ENCODE measurements at regions not wholly inside any gene's neighbourhood (a gene's known extent, or its start where the extent isn't known, plus 50 kb on each side); places are given as distances from the start of the nearest gene placed in this dataset.

- no peak for FAIRE-seq
- no peak for DNase-seq (ENCODE audit: insufficient read length, low spot score)
Observed at GRCh38 chr4:63670735-63671134, 738.5 kb downstream of the TECRL start.

GRCh38 chr4:63663870-63664269, 745.4 kb downstream of the TECRL start:
- DNase-seq (ENCODE audit: insufficient read length, low spot score): no peak
- no peak for FAIRE-seq

- no peak for FAIRE-seq
Observed at GRCh38 chr4:63644396-63644795, 764.9 kb downstream of the TECRL start.

GRCh38 chr4:63637270-63637669, 772.0 kb downstream of the TECRL start:
- FAIRE-seq (no peak), DNase-seq (ENCODE audit: insufficient read length, low spot score) (no peak)

More at GRCh38 chr4:63644396-63644795, 764.9 kb downstream of the TECRL start:
- no peak for DNase-seq (ENCODE audit: insufficient read length, low spot score)

- FAIRE-seq: no peak
- DNase-seq (ENCODE audit: insufficient read length, low spot score): no peak
Observed at GRCh38 chr4:63632858-63633257, 776.4 kb downstream of the TECRL start.

- FAIRE-seq (no peak), DNase-seq (ENCODE audit: insufficient read length, low spot score) (no peak)
Observed at GRCh38 chr4:63620271-63620670, 789.0 kb downstream of the TECRL start.

GRCh38 chr4:63619771-63620170, 789.5 kb downstream of the TECRL start:
- DNase-seq (ENCODE audit: insufficient read length, low spot score): no peak
- FAIRE-seq: no peak

- FAIRE-seq (no peak), DNase-seq (ENCODE audit: insufficient read length, low spot score) (no peak)
Observed at GRCh38 chr4:63618883-63619718, 790.1 kb downstream of the TECRL start.

GRCh38 chr4:63607169-63607872, 801.9 kb downstream of the TECRL start:
- FAIRE-seq: no peak

GRCh38 chr4:63589796-63590195, 819.5 kb downstream of the TECRL start:
- no peak for FAIRE-seq
- no peak for DNase-seq (ENCODE audit: insufficient read length, low spot score)

More at GRCh38 chr4:63607169-63607872, 801.9 kb downstream of the TECRL start:
- DNase-seq (ENCODE audit: insufficient read length, low spot score): no peak

- DNase-seq (ENCODE audit: insufficient read length, low spot score) (no peak), FAIRE-seq (no peak)
Observed at GRCh38 chr4:63583561-63583960, 825.7 kb downstream of the TECRL start.

GRCh38 chr4:63583007-63583406, 826.2 kb downstream of the TECRL start:
- DNase-seq (ENCODE audit: insufficient read length, low spot score) (no peak), FAIRE-seq (no peak)

GRCh38 chr4:63580796-63581475, 828.3 kb downstream of the TECRL start:
- DNase-seq (ENCODE audit: insufficient read length, low spot score): no peak

GRCh38 chr4:63578383-63578782, 830.9 kb downstream of the TECRL start:
- FAIRE-seq (no peak), DNase-seq (ENCODE audit: insufficient read length, low spot score) (no peak)

More at GRCh38 chr4:63580796-63581475, 828.3 kb downstream of the TECRL start:
- no peak for FAIRE-seq

GRCh38 chr4:63566658-63567057, 842.6 kb downstream of the TECRL start:
- FAIRE-seq: no peak

GRCh38 chr4:63563288-63564014, 845.8 kb downstream of the TECRL start:
- FAIRE-seq (no peak), DNase-seq (ENCODE audit: insufficient read length, low spot score) (peak; percentile 0)

More at GRCh38 chr4:63566658-63567057, 842.6 kb downstream of the TECRL start:
- no peak for DNase-seq (ENCODE audit: insufficient read length, low spot score)

GRCh38 chr4:63558709-63559108, 850.5 kb downstream of the TECRL start:
- no peak for DNase-seq (ENCODE audit: insufficient read length, low spot score)
- no peak for FAIRE-seq

- DNase-seq (ENCODE audit: insufficient read length, low spot score) (no peak), FAIRE-seq (no peak)
Observed at GRCh38 chr4:63556332-63556731, 852.9 kb downstream of the TECRL start.

- DNase-seq (ENCODE audit: insufficient read length, low spot score): no peak
- FAIRE-seq: no peak
Observed at GRCh38 chr4:63553123-63553522, 856.1 kb downstream of the TECRL start.

- DNase-seq (ENCODE audit: insufficient read length, low spot score) (no peak), FAIRE-seq (no peak)
Observed at GRCh38 chr4:63541828-63542227, 867.4 kb downstream of the TECRL start.
